ENCODE measurements at regions not wholly inside any gene's neighbourhood (a gene's known extent, or its start where the extent isn't known, plus 50 kb on each side); places are given as distances from the start of the nearest gene placed in this dataset.

DNA sequence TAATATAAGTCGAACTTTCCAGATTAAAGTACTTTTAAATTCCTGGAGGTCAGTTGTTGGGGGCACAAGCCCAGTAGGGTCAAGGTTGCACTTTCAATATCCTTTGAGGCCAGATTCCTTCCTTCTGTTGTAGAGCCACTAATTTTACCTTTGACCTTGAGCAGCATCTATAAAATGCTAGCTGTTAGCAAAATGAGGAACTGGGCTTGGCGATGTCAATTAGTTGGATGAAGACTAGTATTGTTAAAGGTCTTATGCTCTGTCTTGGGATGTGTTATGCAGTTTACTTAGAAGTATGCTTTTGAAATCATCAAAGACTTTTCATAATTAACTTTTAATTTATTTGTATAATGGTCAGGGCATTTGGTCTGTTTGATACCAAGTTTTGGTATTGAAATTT lies 425.9 kb upstream of the PROX1 start:
- H3K4me3 ChIP-seq (ENCODE audit: low read length): no peak overlapping the region
- no peak for DNase-seq (ENCODE audit: low read depth)
- TF ChIP-seq, protein P1, sequence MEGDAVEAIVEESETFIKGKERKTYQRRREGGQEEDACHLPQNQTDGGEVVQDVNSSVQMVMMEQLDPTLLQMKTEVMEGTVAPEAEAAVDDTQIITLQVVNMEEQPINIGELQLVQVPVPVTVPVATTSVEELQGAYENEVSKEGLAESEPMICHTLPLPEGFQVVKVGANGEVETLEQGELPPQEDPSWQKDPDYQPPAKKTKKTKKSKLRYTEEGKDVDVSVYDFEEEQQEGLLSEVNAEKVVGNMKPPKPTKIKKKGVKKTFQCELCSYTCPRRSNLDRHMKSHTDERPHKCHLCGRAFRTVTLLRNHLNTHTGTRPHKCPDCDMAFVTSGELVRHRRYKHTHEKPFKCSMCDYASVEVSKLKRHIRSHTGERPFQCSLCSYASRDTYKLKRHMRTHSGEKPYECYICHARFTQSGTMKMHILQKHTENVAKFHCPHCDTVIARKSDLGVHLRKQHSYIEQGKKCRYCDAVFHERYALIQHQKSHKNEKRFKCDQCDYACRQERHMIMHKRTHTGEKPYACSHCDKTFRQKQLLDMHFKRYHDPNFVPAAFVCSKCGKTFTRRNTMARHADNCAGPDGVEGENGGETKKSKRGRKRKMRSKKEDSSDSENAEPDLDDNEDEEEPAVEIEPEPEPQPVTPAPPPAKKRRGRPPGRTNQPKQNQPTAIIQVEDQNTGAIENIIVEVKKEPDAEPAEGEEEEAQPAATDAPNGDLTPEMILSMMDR (conservative IDR thresholded peaks at IDR 0.05; ENCODE audit: low read depth, low read length): no peak

DNA sequence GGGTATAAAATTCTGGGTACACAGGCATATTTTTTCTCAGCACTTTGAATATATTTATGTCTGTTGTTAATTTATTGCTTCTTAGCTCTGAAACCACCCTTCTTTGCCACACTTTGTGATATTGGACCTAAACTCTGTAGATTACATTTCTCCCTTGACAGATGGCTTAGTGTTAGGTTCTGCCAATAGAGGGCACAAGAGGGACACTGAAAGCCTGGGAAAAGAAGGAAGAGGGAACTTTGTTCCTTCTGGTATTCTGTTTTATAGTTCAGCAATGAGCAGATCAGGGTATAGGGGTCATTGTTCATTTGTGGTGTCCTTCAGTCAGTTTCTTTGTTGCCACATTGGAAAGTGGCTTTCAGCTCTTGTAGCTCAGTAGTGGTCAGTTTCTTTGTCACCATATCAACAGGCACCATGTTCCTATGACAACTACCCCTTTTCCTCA lies 423.5 kb upstream of the PROX1 start:
- TF ChIP-seq, protein P1 (conservative IDR thresholded peaks at IDR 0.05; ENCODE audit: low read depth, low read length): peak; percentile 9
- no peak for DNase-seq (ENCODE audit: low read depth)
- no peak overlapping the region for H3K4me3 ChIP-seq (ENCODE audit: low read length)

DNA sequence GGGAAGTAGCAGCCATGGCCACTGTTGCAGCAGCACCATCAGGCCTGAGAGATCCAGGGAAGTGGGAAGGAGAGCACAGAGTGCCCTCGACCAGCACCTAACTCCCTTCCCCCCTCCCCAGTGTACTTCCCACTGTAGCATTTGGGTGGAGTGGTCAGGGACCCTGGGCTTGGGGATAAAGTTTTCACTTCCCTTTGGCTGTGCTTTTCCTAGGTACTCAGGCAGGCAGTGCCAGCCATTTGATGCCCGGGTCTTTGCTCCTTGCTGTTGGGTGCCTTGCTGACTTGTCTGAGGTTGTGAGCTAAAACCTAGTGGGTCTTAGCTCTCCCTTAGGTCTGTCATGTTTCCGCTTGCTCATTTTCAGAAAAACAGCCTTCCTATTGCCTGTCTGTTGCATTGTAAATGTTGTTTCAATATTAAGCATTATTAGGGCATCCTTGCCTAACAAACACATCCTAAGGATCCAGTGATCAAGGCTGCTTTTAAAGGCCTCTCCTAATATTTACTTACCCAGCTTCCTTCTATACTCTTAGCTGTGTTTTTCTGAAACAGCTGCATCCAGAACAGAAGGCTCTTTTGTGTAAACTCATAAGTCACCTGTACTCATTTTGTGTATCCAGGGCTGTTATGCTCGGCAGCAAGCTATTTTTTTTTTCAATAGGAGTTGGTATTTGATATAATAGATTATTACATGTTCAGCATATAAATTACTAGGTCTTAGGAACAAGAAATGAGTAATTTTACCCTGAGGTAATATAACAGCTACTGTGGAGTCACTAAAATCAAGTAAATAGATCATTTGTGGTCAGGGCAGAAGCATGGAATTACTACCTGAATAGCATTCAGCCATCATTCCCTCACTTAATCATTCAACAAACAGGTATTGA lies 418.6 kb upstream of the PROX1 start:
- no peak for DNase-seq (ENCODE audit: low read depth)
- TF ChIP-seq, protein P1 (conservative IDR thresholded peaks at IDR 0.05; ENCODE audit: low read depth, low read length): no peak

DNA sequence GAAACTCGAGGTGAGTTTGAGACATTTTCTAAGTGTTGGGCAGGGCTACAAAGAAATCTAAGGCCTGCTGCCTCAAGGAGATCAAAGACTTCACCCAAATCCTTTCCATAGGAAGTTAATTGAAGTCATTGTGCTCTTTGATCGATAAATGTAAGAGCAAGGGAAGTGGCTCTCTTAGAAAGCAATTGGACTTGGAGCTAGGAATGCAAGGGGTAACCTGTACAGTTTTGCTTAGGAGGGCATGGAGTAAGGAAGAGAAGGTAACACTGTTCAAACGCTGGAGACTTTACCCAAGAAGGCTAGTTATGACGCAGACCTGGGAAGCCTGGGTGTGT lies 418.0 kb upstream of the PROX1 start:
- H3K4me3 ChIP-seq (ENCODE audit: low read length): no peak overlapping the region
- TF ChIP-seq, protein P1 (conservative IDR thresholded peaks at IDR 0.05; ENCODE audit: low read depth, low read length): no peak
- DNase-seq (ENCODE audit: low read depth): no peak

More for the DNA sequence above, 418.6 kb upstream of the PROX1 start:
- no peak overlapping the region for H3K4me3 ChIP-seq (ENCODE audit: low read length)

DNA sequence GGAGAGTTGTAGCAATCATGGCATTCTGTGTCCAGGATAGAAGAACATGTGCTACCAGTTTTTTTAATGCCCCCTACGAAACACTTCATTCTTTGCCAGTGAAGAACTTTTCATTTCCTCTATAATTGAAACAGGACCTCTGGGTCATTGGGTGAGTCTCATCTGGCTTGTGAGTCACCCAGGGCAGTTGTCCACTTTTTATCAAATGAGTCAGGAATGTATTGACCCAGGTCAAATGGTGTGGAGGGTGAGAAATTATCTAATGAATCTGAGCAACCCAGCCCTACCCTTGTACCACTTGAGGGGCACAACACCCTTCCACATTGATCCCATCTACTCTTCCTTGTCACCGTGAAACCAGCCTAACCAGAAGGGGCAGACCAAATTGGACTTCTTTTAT lies 417.3 kb upstream of the PROX1 start:
- no peak for DNase-seq (ENCODE audit: low read depth)
- H3K4me3 ChIP-seq (ENCODE audit: low read length): no peak overlapping the region
- TF ChIP-seq, protein P1 (conservative IDR thresholded peaks at IDR 0.05; ENCODE audit: low read depth, low read length): no peak

DNA sequence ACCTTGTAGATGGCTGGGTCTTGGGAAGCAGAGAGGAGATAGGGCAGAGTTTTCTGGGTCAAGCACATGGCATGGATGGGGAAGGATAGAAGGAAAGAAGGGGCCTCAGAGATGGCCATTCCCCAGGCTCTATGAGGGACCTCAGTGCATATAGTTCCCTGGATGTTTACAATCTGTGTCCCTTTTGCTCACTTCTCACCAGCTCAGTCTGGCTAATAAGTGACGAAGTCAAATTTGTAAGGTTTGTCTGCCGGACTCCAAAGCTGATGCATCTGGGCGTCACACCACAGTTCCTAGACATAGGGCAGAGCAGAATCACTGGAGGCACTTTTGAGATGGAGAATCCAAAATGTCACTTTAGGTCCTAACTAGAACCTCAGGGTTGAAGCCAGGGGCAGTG lies 416.4 kb upstream of the PROX1 start:
- no peak for DNase-seq (ENCODE audit: low read depth)
- TF ChIP-seq, protein P1 (conservative IDR thresholded peaks at IDR 0.05; ENCODE audit: low read depth, low read length): no peak
- H3K4me3 ChIP-seq (ENCODE audit: low read length): no peak overlapping the region

DNA sequence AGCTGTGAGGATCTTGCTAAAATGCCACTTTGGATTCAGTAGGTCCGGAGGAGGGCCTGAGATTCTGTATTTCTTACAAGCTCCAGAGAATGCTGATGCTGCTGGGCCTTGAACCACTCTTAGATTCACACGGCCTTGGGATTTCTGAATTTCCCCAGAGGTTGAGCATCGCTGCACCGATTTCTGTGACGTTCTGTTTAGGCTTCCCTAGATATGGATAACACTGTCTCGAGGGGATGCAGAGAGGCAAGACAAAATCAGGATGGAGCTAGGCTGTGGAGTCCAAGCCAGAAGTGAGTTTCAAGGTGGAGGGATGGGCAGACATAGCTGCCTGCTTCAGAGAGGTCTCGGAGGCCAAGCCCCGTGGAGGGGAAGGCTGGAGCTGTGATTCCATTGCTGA lies 415.9 kb upstream of the PROX1 start:
- TF ChIP-seq, protein P1 (conservative IDR thresholded peaks at IDR 0.05; ENCODE audit: low read depth, low read length): no peak
- H3K4me3 ChIP-seq (ENCODE audit: low read length): no peak overlapping the region
- no peak for DNase-seq (ENCODE audit: low read depth)

Measured in retinal pigment epithelial cell (primary cell).